Suprapubic skin (tissue), 3 donors: ENCODE measurements at regions not wholly inside any gene's neighbourhood (a gene's known extent, or its start where the extent isn't known, plus 50 kb on each side); places are given as distances from the start of the nearest gene placed in this dataset.

ENCODE experiments used
- POLR2A ChIP-seq, 2 donors: fragments of 450-650 bp; IDR thresholded peaks; one replicate each; pipeline ENCODE4 v1.6.1; 2017; ENCODE audit warnings: antibody characterized with exemption in 2 of 2, mild to moderate bottlenecking in 2 of 2, moderate library complexity in 2 of 2
- TF ChIP-seq, protein P1 (sequence below), 2 donors: fragments of 200-600 bp in 1 of 2; fragments of 450-650 bp in 1 of 2; sonication (generic) in 1 of 2; IDR thresholded peaks; one replicate each; pipeline ENCODE4 v1.5.1; 2016 to 2019; ENCODE audit warnings: antibody characterized with exemption in 2 of 2, mild to moderate bottlenecking in 1 of 2, moderate library complexity in 1 of 2

DNA sequence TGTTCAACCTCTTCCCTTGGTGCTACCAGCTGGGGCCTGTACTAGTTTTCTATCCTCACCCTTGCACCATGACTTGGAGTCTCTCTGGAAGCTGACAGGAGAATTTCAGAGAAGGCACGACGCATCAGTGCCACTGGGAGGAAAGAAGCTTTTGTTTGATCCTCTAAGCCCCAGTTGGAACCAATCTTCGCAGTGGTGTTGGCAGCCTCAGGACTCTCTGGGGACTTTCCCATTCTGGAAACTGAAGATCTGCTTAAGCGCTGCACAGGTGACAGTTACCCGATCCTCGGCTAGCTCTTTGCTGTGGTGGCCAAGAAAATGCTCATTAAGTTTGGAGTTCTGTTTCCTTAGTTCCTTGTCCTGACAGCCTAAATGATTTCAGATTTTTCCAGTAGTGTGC is 222.3 kb downstream of the RHOU start:
- TF ChIP-seq POLR2A (IDR thresholded peaks at IDR 0.05), result no peak
- TF ChIP-seq, protein P1, sequence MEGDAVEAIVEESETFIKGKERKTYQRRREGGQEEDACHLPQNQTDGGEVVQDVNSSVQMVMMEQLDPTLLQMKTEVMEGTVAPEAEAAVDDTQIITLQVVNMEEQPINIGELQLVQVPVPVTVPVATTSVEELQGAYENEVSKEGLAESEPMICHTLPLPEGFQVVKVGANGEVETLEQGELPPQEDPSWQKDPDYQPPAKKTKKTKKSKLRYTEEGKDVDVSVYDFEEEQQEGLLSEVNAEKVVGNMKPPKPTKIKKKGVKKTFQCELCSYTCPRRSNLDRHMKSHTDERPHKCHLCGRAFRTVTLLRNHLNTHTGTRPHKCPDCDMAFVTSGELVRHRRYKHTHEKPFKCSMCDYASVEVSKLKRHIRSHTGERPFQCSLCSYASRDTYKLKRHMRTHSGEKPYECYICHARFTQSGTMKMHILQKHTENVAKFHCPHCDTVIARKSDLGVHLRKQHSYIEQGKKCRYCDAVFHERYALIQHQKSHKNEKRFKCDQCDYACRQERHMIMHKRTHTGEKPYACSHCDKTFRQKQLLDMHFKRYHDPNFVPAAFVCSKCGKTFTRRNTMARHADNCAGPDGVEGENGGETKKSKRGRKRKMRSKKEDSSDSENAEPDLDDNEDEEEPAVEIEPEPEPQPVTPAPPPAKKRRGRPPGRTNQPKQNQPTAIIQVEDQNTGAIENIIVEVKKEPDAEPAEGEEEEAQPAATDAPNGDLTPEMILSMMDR (IDR thresholded peaks at IDR 0.05), result no peak
